ENCODE measurements at regions not wholly inside any gene's neighbourhood (a gene's known extent, or its start where the extent isn't known, plus 50 kb on each side); places are given as distances from the start of the nearest gene placed in this dataset.

GRCh38 chr10:130992802-130993523, 318.6 kb downstream of the TCERG1L start:
- H3K79me1 ChIP-seq (ENCODE audit: insufficient read depth, low read depth, low read length, poor library complexity, severe bottlenecking) = no peaks in the 10 kb centered on the region
- H4K8ac ChIP-seq (replicated peaks; ENCODE audit: insufficient read length, low read depth, low read length) = no peak overlapping the region
- TF ChIP-seq CTCF (conservative IDR thresholded peaks at IDR 0.05) = no peak
- H3K23ac ChIP-seq (ENCODE audit: insufficient read length, low read depth, low read length) = no peak overlapping the region
- DNase-seq = no peak
- H3K23me2 ChIP-seq (ENCODE audit: insufficient read length, low read depth, low read length, poor library complexity, severe bottlenecking) = no peaks in the 10 kb centered on the region
- no peaks in the 10 kb centered on the region for H3K79me2 ChIP-seq (ENCODE audit: insufficient read depth, low read length)
- no peaks in the 10 kb centered on the region for H3K4me1 ChIP-seq (ENCODE audit: insufficient read depth, low read length)
- Mint-ChIP-seq H3K27me3 (ENCODE audit: low read depth) (no peaks in the 10 kb centered on the region), H3K4me3 (no peak overlapping the region), H3K4me1 (peaks cover 11 to 17% of the 10 kb centered on the region in 2 experiments), H3K9me3 (peaks cover 12 to 29% of the 10 kb centered on the region in 2 experiments), H3K36me3 (ENCODE audit: insufficient read depth in 1 of 3, low read depth in 3 of 3) (peaks cover 4 to 14% (median 12%) of the 10 kb centered on the region in 3 experiments; a peak in 5 of 7 replicates), H3K27ac (no peak overlapping the region; a peak in 1 of 7 replicates)
- H3K9ac ChIP-seq (ENCODE audit: extremely low read depth, insufficient read length, low read length) = no peak overlapping the region
- H3K9me3 ChIP-seq (ENCODE audit: control insufficient read depth, low read depth, low read length) = no peaks in the 10 kb centered on the region
- no peak overlapping the region for H4K5ac ChIP-seq (ENCODE audit: insufficient read length, low read depth, low read length)
- H2BK12ac ChIP-seq (ENCODE audit: insufficient read length, low read depth, low read length) = no peak overlapping the region
- no peak overlapping the region for H3T11ph ChIP-seq (ENCODE audit: low read length)
- no peak overlapping the region for H2BK5ac ChIP-seq (ENCODE audit: insufficient read length, low read length)
- H3K4ac ChIP-seq (ENCODE audit: low read depth, low read length) = no peak overlapping the region
- no peak overlapping the region for H4K91ac ChIP-seq (ENCODE audit: insufficient read length, low read depth, low read length)
- WGBS (ENCODE audit: extremely low coverage, insufficient read length, low lambda C conversion rate) = no CpG with 5 or more reads among the region's 14 CpGs
- H2BK15ac ChIP-seq (ENCODE audit: low read depth, low read length) = no peak overlapping the region
- no peak overlapping the region for H3K14ac ChIP-seq (ENCODE audit: insufficient read depth, low read length)
- no peak overlapping the region for H3K27ac ChIP-seq (ENCODE audit: insufficient read length, low read depth, low read length)
- H3K27me3 ChIP-seq (ENCODE audit: insufficient read depth, low read length) = no peaks in the 10 kb centered on the region
- H3K4me2 ChIP-seq (ENCODE audit: insufficient read depth, insufficient read length, low read length) = no peak overlapping the region
- H2AK5ac ChIP-seq (ENCODE audit: insufficient read length, low read length) = no peak overlapping the region
- H2AFZ ChIP-seq (ENCODE audit: low read length) = no peak overlapping the region
- H2BK120ac ChIP-seq (ENCODE audit: low read depth, low read length, poor library complexity, severe bottlenecking) = no peak overlapping the region
- H3K56ac ChIP-seq (ENCODE audit: insufficient read length, low read depth, low read length) = no peak overlapping the region
- H2BK20ac ChIP-seq (ENCODE audit: low read depth, low read length, poor library complexity, severe bottlenecking) = no peak overlapping the region
- no peak overlapping the region for H3K18ac ChIP-seq (ENCODE audit: insufficient read length, low read depth, low read length)
- H4K20me1 ChIP-seq (ENCODE audit: control insufficient read depth, insufficient read depth, insufficient read length) = no peaks in the 10 kb centered on the region

Measured in H9 (cell line).